ENCODE measurements at regions not wholly inside any gene's neighbourhood (a gene's known extent, or its start where the extent isn't known, plus 50 kb on each side); places are given as distances from the start of the nearest gene placed in this dataset.

DNA sequence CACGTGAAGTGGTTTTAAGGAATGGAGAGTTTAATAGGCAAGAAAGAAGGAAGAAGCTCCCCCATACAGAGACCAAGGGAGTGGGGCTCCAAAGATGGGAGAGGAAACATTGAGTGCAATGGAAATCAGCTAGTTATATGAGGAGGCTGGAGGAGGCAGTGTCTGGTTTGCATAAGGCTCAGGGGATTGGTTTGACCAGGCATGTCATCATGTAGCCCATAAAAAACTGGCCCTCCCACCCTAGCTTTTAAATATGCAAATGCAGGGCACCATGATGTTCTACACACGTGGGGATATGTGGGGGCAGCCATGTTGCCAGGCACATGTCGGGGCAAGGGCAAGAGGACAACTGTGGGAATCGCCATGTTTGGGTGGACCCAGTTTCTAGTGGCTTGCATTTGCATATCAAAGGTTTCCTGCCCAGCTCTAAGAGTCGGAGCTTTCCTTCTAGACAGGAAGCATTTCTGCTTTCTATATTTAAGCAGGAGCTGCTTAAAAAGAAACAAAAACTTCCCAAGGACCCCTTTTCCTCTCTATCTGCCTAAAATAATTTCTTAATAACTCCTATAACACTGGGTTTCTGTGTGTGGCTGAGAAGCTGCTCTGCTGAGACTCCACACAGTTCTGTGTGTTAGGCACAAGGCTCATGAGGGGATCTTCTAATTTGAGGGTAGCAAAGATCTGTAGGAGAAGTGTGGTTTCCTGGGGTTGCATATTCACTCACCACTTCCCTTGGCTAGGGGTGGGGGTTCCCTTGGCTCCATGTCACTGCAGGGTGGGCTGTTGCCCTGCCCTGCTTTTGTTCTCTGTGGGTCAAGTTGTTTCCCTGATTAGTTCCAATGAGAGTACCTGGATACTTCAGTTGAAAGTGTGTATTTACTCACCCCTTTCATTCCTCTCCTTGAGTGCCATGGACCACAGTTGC, 113.5 kb downstream of the VSIG4 start:
- TF ChIP-seq, protein P1, sequence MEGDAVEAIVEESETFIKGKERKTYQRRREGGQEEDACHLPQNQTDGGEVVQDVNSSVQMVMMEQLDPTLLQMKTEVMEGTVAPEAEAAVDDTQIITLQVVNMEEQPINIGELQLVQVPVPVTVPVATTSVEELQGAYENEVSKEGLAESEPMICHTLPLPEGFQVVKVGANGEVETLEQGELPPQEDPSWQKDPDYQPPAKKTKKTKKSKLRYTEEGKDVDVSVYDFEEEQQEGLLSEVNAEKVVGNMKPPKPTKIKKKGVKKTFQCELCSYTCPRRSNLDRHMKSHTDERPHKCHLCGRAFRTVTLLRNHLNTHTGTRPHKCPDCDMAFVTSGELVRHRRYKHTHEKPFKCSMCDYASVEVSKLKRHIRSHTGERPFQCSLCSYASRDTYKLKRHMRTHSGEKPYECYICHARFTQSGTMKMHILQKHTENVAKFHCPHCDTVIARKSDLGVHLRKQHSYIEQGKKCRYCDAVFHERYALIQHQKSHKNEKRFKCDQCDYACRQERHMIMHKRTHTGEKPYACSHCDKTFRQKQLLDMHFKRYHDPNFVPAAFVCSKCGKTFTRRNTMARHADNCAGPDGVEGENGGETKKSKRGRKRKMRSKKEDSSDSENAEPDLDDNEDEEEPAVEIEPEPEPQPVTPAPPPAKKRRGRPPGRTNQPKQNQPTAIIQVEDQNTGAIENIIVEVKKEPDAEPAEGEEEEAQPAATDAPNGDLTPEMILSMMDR (IDR thresholded peaks at IDR 0.05; ENCODE audit: low read depth, low read length, poor library complexity, severe bottlenecking), result no peak
- TF ChIP-seq EZH2phosphoT487 (IDR thresholded peaks at IDR 0.05; ENCODE audit: borderline replicate concordance, low read length), result no peak
